GM18505 (cell line): ENCODE measurements at regions not wholly inside any gene's neighbourhood (a gene's known extent, or its start where the extent isn't known, plus 50 kb on each side); places are given as distances from the start of the nearest gene placed in this dataset.
"Not testable (repeated sequence)": the region's sequence is repeated elsewhere in the genome, so short reads cannot be mapped to it uniquely, and the experiment has no call there.

Experiments
- ATAC-seq: cut with Tn5 transposase; IDR thresholded peaks from one replicate; pipeline ENCODE4 v1.9.1; 2021; ENCODE audit not compliant: unreplicated experiment
- POLR2A ChIP-seq: IDR thresholded peaks from 4 replicates; pipeline ENCODE4 v1.6.1; 2011; ENCODE audit warnings: borderline replicate concordance; ENCODE audit not compliant: insufficient read depth, insufficient read length; ENCODE audit errors: extremely low read depth

GRCh38 chr21:35451276-35451675, 402.2 kb upstream of the RUNX1 start:
- TF ChIP-seq POLR2A: no peak
- no peak for ATAC-seq

- ATAC-seq: no peak
- TF ChIP-seq POLR2A: no peak
Observed at GRCh38 chr21:35450830-35451229, 401.7 kb upstream of the RUNX1 start.

GRCh38 chr21:35449846-35450245, 400.7 kb upstream of the RUNX1 start:
- TF ChIP-seq POLR2A: no peak
- ATAC-seq: no peak

GRCh38 chr21:35448876-35449599, 399.9 kb upstream of the RUNX1 start:
- ATAC-seq: no peak
- TF ChIP-seq POLR2A: no peak

GRCh38 chr21:35444391-35444790, 395.3 kb upstream of the RUNX1 start:
- no peak for ATAC-seq
- TF ChIP-seq POLR2A: no peak

GRCh38 chr21:35441868-35442582, 392.9 kb upstream of the RUNX1 start:
- ATAC-seq: no peak
- no peak for TF ChIP-seq POLR2A

GRCh38 chr21:35438643-35439404, 389.7 kb upstream of the RUNX1 start:
- no peak for TF ChIP-seq POLR2A
- ATAC-seq: peak; percentile 84

- TF ChIP-seq POLR2A: no peak
- ATAC-seq: no peak
Observed at GRCh38 chr21:35437941-35438340, 388.8 kb upstream of the RUNX1 start.

GRCh38 chr21:35436899-35437298, 387.8 kb upstream of the RUNX1 start:
- no peak for TF ChIP-seq POLR2A
- no peak for ATAC-seq

- not testable (repeated sequence) for ATAC-seq
Observed at GRCh38 chr21:35432601-35433000, 383.5 kb upstream of the RUNX1 start.

GRCh38 chr21:35430260-35430659, 381.2 kb upstream of the RUNX1 start:
- TF ChIP-seq POLR2A: no peak
- no peak for ATAC-seq

GRCh38 chr21:35428937-35429336, 379.8 kb upstream of the RUNX1 start:
- no peak for ATAC-seq
- TF ChIP-seq POLR2A: no peak

GRCh38 chr21:35428489-35428888, 379.4 kb upstream of the RUNX1 start:
- no peak for ATAC-seq
- no peak for TF ChIP-seq POLR2A

GRCh38 chr21:35428001-35428320, 378.9 kb upstream of the RUNX1 start:
- no peak for ATAC-seq

GRCh38 chr21:35427320-35428000, 378.4 kb upstream of the RUNX1 start:
- no peak for ATAC-seq
- TF ChIP-seq POLR2A: no peak

More at GRCh38 chr21:35428001-35428320, 378.9 kb upstream of the RUNX1 start:
- no peak for TF ChIP-seq POLR2A
